Endothelial cell of umbilical vein (primary cell): ENCODE measurements at regions not wholly inside any gene's neighbourhood (a gene's known extent, or its start where the extent isn't known, plus 50 kb on each side); places are given as distances from the start of the nearest gene placed in this dataset.

Experiments used
- BruUV-seq: library from RNA; stranded (reverse); fragments of 400-500 nt; replicated peaks from 2 replicates; lab custom pipeline; 2021; lab: Mats Ljungman, UMichigan
- CTCF ChIA-PET: fragments of 300-600, 350-600 bp; sonication (Branson Sonifier 250); formaldehyde crosslinking; loops from one replicate; lab custom pipeline; 2021; ENCODE audit warnings: antibody characterized with exemption, inconsistent platforms; lab: Charles Lee
- POLR2A ChIA-PET: fragments of 300-600, 350-600 bp; sonication (Branson Sonifier 250); formaldehyde crosslinking; loops from one replicate; lab custom pipeline; 2021; ENCODE audit warnings: antibody characterized with exemption, inconsistent platforms; lab: Charles Lee
- DNase-seq: peaks from one replicate; pipeline ENCODE4 v3.0.0-alpha.2; 2011; ENCODE audit warnings: low read depth, low spot score
- FAIRE-seq: peaks from 2 replicates; lab custom pipeline; 2011; peaks lifted over from hg19 to GRCh38; lab: Jason Lieb, UNC
- H2AFZ ChIP-seq: 2 replicates; pipeline ENCODE4 v1.6.0; 2012; ENCODE audit warnings: low read depth, low read length, control low read depth, inconsistent platforms
- H3K27ac ChIP-seq: 2 replicates; pipeline ENCODE4 v1.5.1; 2011; ENCODE audit warnings: low read depth, mild to moderate bottlenecking, control low read depth, low read length, moderate library complexity; ENCODE audit not compliant: insufficient read depth
- H3K27me3 ChIP-seq, 2 experiments: 2 replicates each; pipeline versions ENCODE4 v1.6.0 to v1.6.1; 2011; ENCODE audit warnings: low read length in 2 of 2, mixed read lengths in 1 of 2; ENCODE audit not compliant: control insufficient read depth in 2 of 2, insufficient read depth in 2 of 2
- H3K36me3 ChIP-seq, 2 experiments: 2 replicates in 1 of 2; 3 replicates in 1 of 2; pipeline ENCODE4 v1.5.1; 2011; ENCODE audit warnings: low read length in 2 of 2, mild to moderate bottlenecking in 1 of 2, moderate library complexity in 1 of 2; ENCODE audit not compliant: control insufficient read depth in 2 of 2, insufficient read depth in 2 of 2; ENCODE audit errors: extremely low read depth in 1 of 2
- H3K4me1 ChIP-seq: 3 replicates; pipeline ENCODE4 v1.5.1; 2011; ENCODE audit warnings: mild to moderate bottlenecking, low read length; ENCODE audit not compliant: control insufficient read depth, insufficient read depth; ENCODE audit errors: extremely low read depth
- H3K4me2 ChIP-seq: 2 replicates; pipeline ENCODE4 v1.6.1; 2011; ENCODE audit warnings: low read length, control low read depth, mixed read lengths; ENCODE audit not compliant: insufficient read depth
- H3K4me3 ChIP-seq, 3 experiments: fragments of 200-600 bp in 1 of 3; sonication (generic), shearing (Covaris generic) in 1 of 3; replicated peaks in 1 of 3; 2 replicates each; pipeline ENCODE4 v1.5.1; 2011 to 2016; ENCODE audit warnings: control low read depth in 3 of 3, low read length in 3 of 3, mild to moderate bottlenecking in 2 of 3, inconsistent platforms in 1 of 3, low read depth in 1 of 3, moderate library complexity in 1 of 3; ENCODE audit not compliant: insufficient read depth in 1 of 3
- H3K79me2 ChIP-seq: 2 replicates; pipeline ENCODE4 v1.6.0; 2012; ENCODE audit warnings: low read length, inconsistent platforms; ENCODE audit not compliant: control insufficient read depth, insufficient read depth
- H3K9ac ChIP-seq: replicated peaks from 2 replicates; pipeline ENCODE3; 2011; ENCODE audit warnings: low read length, control low read depth; ENCODE audit not compliant: insufficient read depth; ENCODE audit errors: extremely low read depth
- H3K9me1 ChIP-seq: replicated peaks from 3 replicates; pipeline ENCODE4 v1.6.0; 2011; ENCODE audit warnings: mild to moderate bottlenecking, low read length; ENCODE audit not compliant: control insufficient read depth, insufficient read depth; ENCODE audit errors: extremely low read depth
- H3K9me3 ChIP-seq: replicated peaks from 2 replicates; pipeline ENCODE4 v1.5.1; 2012; ENCODE audit warnings: low read length, inconsistent platforms; ENCODE audit not compliant: control insufficient read depth, insufficient read depth
- H4K20me1 ChIP-seq: replicated peaks from 2 replicates; pipeline ENCODE3; 2011; ENCODE audit warnings: mild to moderate bottlenecking, low read length; ENCODE audit not compliant: control insufficient read depth, insufficient read depth; ENCODE audit errors: extremely low read depth
- EZH2 ChIP-seq: IDR thresholded peaks from 2 replicates; pipeline ENCODE4 v1.6.1; 2012; ENCODE audit warnings: borderline replicate concordance, low read depth, mild to moderate bottlenecking, moderate library complexity, low read length, inconsistent platforms; ENCODE audit not compliant: severe bottlenecking
- FOS ChIP-seq: IDR thresholded peaks from 2 replicates; pipeline ENCODE4 v1.6.1; 2011; ENCODE audit warnings: mild to moderate bottlenecking, low read length, moderate library complexity, borderline replicate concordance; ENCODE audit not compliant: insufficient read depth
- GATA2 ChIP-seq: IDR thresholded peaks from 2 replicates; pipeline ENCODE4 v1.7.0; 2011; ENCODE audit warnings: low read depth, mild to moderate bottlenecking, moderate library complexity, mixed read lengths, low read length; ENCODE audit not compliant: insufficient read length, insufficient read depth
- JUN ChIP-seq: IDR thresholded peaks from 2 replicates; pipeline ENCODE4 v1.6.1; 2011; ENCODE audit warnings: borderline replicate concordance, low read depth; ENCODE audit not compliant: insufficient read length, insufficient read depth
- MYC ChIP-seq: IDR thresholded peaks from one replicate; pipeline ENCODE4 v1.6.1; 2011; ENCODE audit warnings: mild to moderate bottlenecking, low read depth, low read length
- POLR2A ChIP-seq: IDR thresholded peaks from 2 replicates; pipeline ENCODE4 v1.6.1; 2012; ENCODE audit warnings: low read depth, mild to moderate bottlenecking, control low read depth, low read length
- POLR2AphosphoS5 ChIP-seq: IDR thresholded peaks from 2 replicates; pipeline ENCODE4 v1.6.1; 2012; ENCODE audit warnings: low read depth, mild to moderate bottlenecking, control low read depth, low read length, moderate library complexity; ENCODE audit not compliant: insufficient read depth
- dilution Hi-C: fragments of 300-500 bp; cut with MboI; formaldehyde crosslinking; loops from one replicate; pipeline ENCODE4 v1.15.0; 2019; ENCODE audit warnings: low sequenced_read_pairs; ENCODE audit not compliant: extremely low pct_ligation_motif_present
- intact Hi-C: fragments of 100-400 bp; cut with micrococcal nuclease; formaldehyde crosslinking; loops from one replicate; pipeline ENCODE4 v1.10.0; 2022
- TF ChIP-seq, protein P1 (sequence below): IDR thresholded peaks from 2 replicates; pipeline ENCODE4 v1.6.1; 2011; ENCODE audit not compliant: insufficient read depth, insufficient read length
- TF ChIP-seq, protein P2 (sequence below), 2 donors: IDR thresholded peaks; 1 replicate in 1 of 2; 2 replicates in 1 of 2; pipeline ENCODE4 v1.5.1; 2011; ENCODE audit warnings: low read length in 2 of 2, mild to moderate bottlenecking in 2 of 2, moderate library complexity in 2 of 2, control low read depth in 1 of 2, inconsistent platforms in 1 of 2, low read depth in 1 of 2; ENCODE audit not compliant: insufficient read depth in 1 of 2; ENCODE audit errors: extremely low read depth in 1 of 2

DNA sequence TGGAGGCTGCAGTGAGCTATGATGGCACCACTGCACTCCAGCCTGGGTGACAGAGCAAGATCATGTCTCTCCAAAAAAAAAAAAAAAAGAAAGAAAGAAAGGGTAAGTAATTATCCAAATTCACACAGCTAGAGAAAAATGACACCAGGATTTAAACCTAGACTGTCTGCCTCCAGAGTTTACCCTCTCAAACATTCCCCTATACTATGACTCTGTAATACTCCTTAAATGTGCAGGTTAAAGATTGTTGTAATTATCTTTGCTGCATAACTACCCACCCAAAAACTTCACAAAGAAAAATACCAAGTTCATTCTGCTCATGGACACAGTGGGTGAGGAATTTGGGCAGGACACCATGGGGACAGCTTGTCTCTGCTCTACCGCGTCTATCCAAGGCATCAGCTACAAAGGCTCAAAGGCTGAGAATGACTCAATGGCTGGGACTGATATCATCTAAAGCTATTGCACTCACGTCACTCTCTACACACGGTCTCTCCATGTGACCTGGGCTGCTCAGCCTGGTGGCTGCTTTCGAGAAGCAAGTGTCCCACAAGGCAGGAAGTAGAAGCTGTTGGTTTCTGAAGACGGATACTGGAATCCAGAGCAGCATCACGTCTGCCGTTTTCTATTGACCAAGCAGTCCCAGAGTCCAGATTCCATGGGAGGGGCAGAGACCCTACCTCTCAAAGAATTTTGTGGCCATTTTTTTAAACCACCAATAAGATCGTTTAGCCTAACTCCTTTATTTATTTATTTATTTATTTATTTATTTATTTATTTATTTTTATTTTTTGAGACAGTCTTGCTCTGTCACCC lies 185.7 kb upstream of the AUTS2 start:
- no peaks in the 10 kb centered on the region for H3K79me2 ChIP-seq
- no peak overlapping the region for H3K4me2 ChIP-seq
- intact Hi-C loops (no loop called here), dilution Hi-C loops (no loop called here)
- ChIA-PET POLR2A (no interaction called here), CTCF (no interaction called here)
- no peaks in the 10 kb centered on the region for H3K9me1 ChIP-seq
- TF ChIP-seq, protein P1, sequence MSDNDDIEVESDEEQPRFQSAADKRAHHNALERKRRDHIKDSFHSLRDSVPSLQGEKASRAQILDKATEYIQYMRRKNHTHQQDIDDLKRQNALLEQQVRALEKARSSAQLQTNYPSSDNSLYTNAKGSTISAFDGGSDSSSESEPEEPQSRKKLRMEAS, result no peak
- TF ChIP-seq EZH2 (no peak), JUN (no peak), FOS (no peak), GATA2 (no peak)
- no peak overlapping the region for H3K9ac ChIP-seq
- peaks cover 4% of the 10 kb centered on the region for H3K9me3 ChIP-seq
- H3K4me3 ChIP-seq, result no peak overlapping the region
- FAIRE-seq (no peak), DNase-seq (no peak)
- H3K27me3 ChIP-seq, result no peaks in the 10 kb centered on the region
- H3K4me1 ChIP-seq, result no peaks in the 10 kb centered on the region
- no TSS peak for BruUV-seq
- H2AFZ ChIP-seq, result no peak overlapping the region
- no peak overlapping the region for H3K27ac ChIP-seq
- no peaks in the 10 kb centered on the region for H4K20me1 ChIP-seq
- H3K36me3 ChIP-seq, result no peaks in the 10 kb centered on the region

DNA sequence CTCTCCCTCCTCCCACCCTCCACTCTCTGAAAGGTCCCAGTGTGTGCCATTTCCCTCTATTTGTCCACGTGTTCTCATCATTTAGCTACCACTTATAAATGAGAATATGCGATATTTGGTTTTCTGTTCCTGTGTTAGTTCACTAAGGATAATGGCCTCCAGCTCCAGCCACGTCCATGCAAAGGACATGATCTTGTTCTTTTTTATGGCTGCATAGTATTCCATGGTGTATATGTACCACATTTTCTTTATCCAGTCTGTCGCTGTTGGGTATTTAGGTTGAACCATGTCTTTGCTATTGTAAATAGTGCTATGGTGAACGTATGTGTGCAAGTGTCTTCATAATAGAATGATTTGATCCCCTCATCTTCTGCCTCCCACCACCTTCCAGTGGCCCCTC lies 183.7 kb upstream of the AUTS2 start:
- peaks cover 6% of the 10 kb centered on the region for H3K9me3 ChIP-seq
- H3K4me1 ChIP-seq, result no peaks in the 10 kb centered on the region
- intact Hi-C loops, result no loop called here
- H3K36me3 ChIP-seq, result no peaks in the 10 kb centered on the region
- BruUV-seq, result no TSS peak
- dilution Hi-C loops, result no loop called here
- DNase-seq (no peak), FAIRE-seq (no peak)
- H4K20me1 ChIP-seq, result no peaks in the 10 kb centered on the region
- CTCF ChIA-PET, result no interaction called here
- H3K9ac ChIP-seq, result no peak overlapping the region
- H3K4me2 ChIP-seq, result no peak overlapping the region
- H3K27ac ChIP-seq, result no peak overlapping the region
- POLR2A ChIA-PET, result no interaction called here
- H3K4me3 ChIP-seq, result no peak overlapping the region
- H3K79me2 ChIP-seq, result no peaks in the 10 kb centered on the region
- no peaks in the 10 kb centered on the region for H3K27me3 ChIP-seq
- H2AFZ ChIP-seq, result no peak overlapping the region
- TF ChIP-seq POLR2A, result no peak
- TF ChIP-seq MYC, result no peak
- TF ChIP-seq JUN, result no peak
- no peak for TF ChIP-seq FOS
- no peak for TF ChIP-seq GATA2
- TF ChIP-seq, protein P1, result no peak
- no peak for TF ChIP-seq EZH2
- TF ChIP-seq, protein P2, sequence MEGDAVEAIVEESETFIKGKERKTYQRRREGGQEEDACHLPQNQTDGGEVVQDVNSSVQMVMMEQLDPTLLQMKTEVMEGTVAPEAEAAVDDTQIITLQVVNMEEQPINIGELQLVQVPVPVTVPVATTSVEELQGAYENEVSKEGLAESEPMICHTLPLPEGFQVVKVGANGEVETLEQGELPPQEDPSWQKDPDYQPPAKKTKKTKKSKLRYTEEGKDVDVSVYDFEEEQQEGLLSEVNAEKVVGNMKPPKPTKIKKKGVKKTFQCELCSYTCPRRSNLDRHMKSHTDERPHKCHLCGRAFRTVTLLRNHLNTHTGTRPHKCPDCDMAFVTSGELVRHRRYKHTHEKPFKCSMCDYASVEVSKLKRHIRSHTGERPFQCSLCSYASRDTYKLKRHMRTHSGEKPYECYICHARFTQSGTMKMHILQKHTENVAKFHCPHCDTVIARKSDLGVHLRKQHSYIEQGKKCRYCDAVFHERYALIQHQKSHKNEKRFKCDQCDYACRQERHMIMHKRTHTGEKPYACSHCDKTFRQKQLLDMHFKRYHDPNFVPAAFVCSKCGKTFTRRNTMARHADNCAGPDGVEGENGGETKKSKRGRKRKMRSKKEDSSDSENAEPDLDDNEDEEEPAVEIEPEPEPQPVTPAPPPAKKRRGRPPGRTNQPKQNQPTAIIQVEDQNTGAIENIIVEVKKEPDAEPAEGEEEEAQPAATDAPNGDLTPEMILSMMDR (IDR thresholded peaks at IDR 0.05; ENCODE audit: extremely low read depth in 1 of 2, insufficient read depth in 1 of 2, low read depth in 1 of 2, low read length in 2 of 2), result no peak
- TF ChIP-seq POLR2AphosphoS5, result no peak
- H3K9me1 ChIP-seq, result no peaks in the 10 kb centered on the region
